ENCODE measurements at regions not wholly inside any gene's neighbourhood (a gene's known extent, or its start where the extent isn't known, plus 50 kb on each side); places are given as distances from the start of the nearest gene placed in this dataset.

DNA sequence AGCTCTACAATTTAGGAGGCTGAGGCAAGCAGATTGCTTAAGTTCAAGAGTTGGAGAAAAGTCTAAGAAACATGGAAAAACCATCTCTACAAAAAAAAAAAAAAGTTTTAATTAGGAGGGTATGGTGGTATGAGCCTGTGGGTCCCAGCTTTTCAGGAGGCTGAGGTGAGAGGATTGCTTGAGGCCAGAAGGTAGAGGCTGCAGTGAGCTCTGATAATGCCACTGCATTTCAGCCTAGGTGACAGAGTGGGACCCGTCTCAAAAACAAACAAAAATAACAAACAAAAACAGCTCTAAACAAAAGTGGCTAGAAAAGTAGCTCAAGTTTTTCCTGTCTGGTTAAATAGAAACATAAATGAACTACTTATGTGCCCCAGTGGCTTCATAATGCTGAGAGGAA lies 2133.6 kb upstream of the DEFB115 start:
- Mint-ChIP-seq H3K9me3 (peaks cover 55% of the 10 kb centered on the region), H3K27ac (no peak overlapping the region), H3K36me3 (no peaks in the 10 kb centered on the region), H3K27me3 (ENCODE audit: insufficient read depth, low read depth) (peaks cover 3% of the 10 kb centered on the region), H3K4me3 (no peak overlapping the region), H3K4me1 (no peaks in the 10 kb centered on the region)
- DNase-seq (ENCODE audit: low spot score), result no peak
- Histone ChIP-seq H3K9ac (no peak overlapping the region), H4K20me1 (ENCODE audit: low read depth) (no peaks in the 10 kb centered on the region), H3K27ac (no peak overlapping the region), H3K27me3 (no peaks in the 10 kb centered on the region), H3K4me2 (no peak overlapping the region), H3K9me3 (ENCODE audit: low read depth) (peaks cover 40% of the 10 kb centered on the region), H3K36me3 (no peaks in the 10 kb centered on the region), H3K79me2 (ENCODE audit: low read depth) (no peaks in the 10 kb centered on the region), H3K4me1 (no peaks in the 10 kb centered on the region), H3F3A (ENCODE audit: low read depth) (no peaks in the 10 kb centered on the region), H2AFZ (replicated peaks) (no peak overlapping the region), H3K4me3 (no peak overlapping the region)
- TF ChIP-seq EZH2 (IDR thresholded peaks at IDR 0.05), result no peak
- TF ChIP-seq, protein P1, sequence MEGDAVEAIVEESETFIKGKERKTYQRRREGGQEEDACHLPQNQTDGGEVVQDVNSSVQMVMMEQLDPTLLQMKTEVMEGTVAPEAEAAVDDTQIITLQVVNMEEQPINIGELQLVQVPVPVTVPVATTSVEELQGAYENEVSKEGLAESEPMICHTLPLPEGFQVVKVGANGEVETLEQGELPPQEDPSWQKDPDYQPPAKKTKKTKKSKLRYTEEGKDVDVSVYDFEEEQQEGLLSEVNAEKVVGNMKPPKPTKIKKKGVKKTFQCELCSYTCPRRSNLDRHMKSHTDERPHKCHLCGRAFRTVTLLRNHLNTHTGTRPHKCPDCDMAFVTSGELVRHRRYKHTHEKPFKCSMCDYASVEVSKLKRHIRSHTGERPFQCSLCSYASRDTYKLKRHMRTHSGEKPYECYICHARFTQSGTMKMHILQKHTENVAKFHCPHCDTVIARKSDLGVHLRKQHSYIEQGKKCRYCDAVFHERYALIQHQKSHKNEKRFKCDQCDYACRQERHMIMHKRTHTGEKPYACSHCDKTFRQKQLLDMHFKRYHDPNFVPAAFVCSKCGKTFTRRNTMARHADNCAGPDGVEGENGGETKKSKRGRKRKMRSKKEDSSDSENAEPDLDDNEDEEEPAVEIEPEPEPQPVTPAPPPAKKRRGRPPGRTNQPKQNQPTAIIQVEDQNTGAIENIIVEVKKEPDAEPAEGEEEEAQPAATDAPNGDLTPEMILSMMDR (IDR thresholded peaks at IDR 0.05), result no peak
- TF ChIP-seq EZH2phosphoT487 (IDR thresholded peaks at IDR 0.05), result no peak
